ENCODE measurements at regions not wholly inside any gene's neighbourhood (a gene's known extent, or its start where the extent isn't known, plus 50 kb on each side); places are given as distances from the start of the nearest gene placed in this dataset.

- no peak for TF ChIP-seq CTCF (IDR thresholded peaks at IDR 0.05; ENCODE audit: unreplicated experiment)
- Mint-ChIP-seq H3K36me3 (ENCODE audit: insufficient read depth, unreplicated experiment) (no peaks in the 10 kb centered on the region), H3K4me1 (ENCODE audit: low read depth, unreplicated experiment) (no peaks in the 10 kb centered on the region), H3K9me3 (ENCODE audit: low read depth, unreplicated experiment) (no peaks in the 10 kb centered on the region), H3K27me3 (ENCODE audit: unreplicated experiment) (no peaks in the 10 kb centered on the region), H3K4me3 (ENCODE audit: low read depth, unreplicated experiment) (no peak overlapping the region), H3K27ac (ENCODE audit: unreplicated experiment) (no peak overlapping the region)
- CTCF ChIA-PET = no interaction called here
- intact Hi-C loops (cut with micrococcal nuclease; ENCODE audit: unreplicated experiment) = no loop called here
- no peak for DNase-seq
- BruUV-seq (replicated peaks) = no TSS peak
Measured at GRCh38 chr4:112793033-112793432, 156.1 kb downstream of the LARP7 start.

GRCh38 chr4:112800001-112800400, 163.1 kb downstream of the LARP7 start:
- intact Hi-C loops (cut with micrococcal nuclease; ENCODE audit: unreplicated experiment) = no loop called here
- BruUV-seq (replicated peaks) = no TSS peak
- no peak for TF ChIP-seq CTCF (IDR thresholded peaks at IDR 0.05; ENCODE audit: unreplicated experiment)
- CTCF ChIA-PET = no interaction called here
- peaks cover 7% of the 10 kb centered on the region for H3K4me1 Mint-ChIP-seq (ENCODE audit: low read depth, unreplicated experiment)
- H3K4me3 Mint-ChIP-seq (ENCODE audit: low read depth, unreplicated experiment) = no peak overlapping the region
- peaks cover 9% of the 10 kb centered on the region for H3K27me3 Mint-ChIP-seq (ENCODE audit: unreplicated experiment)
- H3K9me3 Mint-ChIP-seq (ENCODE audit: low read depth, unreplicated experiment) = no peaks in the 10 kb centered on the region
- H3K36me3 Mint-ChIP-seq (ENCODE audit: insufficient read depth, unreplicated experiment) = no peaks in the 10 kb centered on the region
- DNase-seq = no peak
- no peak overlapping the region for H3K27ac Mint-ChIP-seq (ENCODE audit: unreplicated experiment)

GRCh38 chr4:112801341-112801740, 164.4 kb downstream of the LARP7 start:
- intact Hi-C loops (cut with micrococcal nuclease; ENCODE audit: unreplicated experiment) = no loop called here
- CTCF ChIA-PET = interaction anchor here (0.6 kb wide), 1 partner anchor 18 kb away, joined by 3 read pairs; no protein-coding TSS in a partner anchor
- no peak for DNase-seq
- no peaks in the 10 kb centered on the region for H3K36me3 Mint-ChIP-seq (ENCODE audit: insufficient read depth, unreplicated experiment)
- H3K4me3 Mint-ChIP-seq (ENCODE audit: low read depth, unreplicated experiment) = no peak overlapping the region
- no peak overlapping the region for H3K27ac Mint-ChIP-seq (ENCODE audit: unreplicated experiment)
- peaks cover 9% of the 10 kb centered on the region for H3K27me3 Mint-ChIP-seq (ENCODE audit: unreplicated experiment)
- H3K4me1 Mint-ChIP-seq (ENCODE audit: low read depth, unreplicated experiment) = peaks cover 7% of the 10 kb centered on the region
- no TSS peak for BruUV-seq (replicated peaks)
- no peak for TF ChIP-seq CTCF (IDR thresholded peaks at IDR 0.05; ENCODE audit: unreplicated experiment)
- H3K9me3 Mint-ChIP-seq (ENCODE audit: low read depth, unreplicated experiment) = no peaks in the 10 kb centered on the region

GRCh38 chr4:112802780-112803179, 165.8 kb downstream of the LARP7 start:
- DNase-seq = no peak
- CTCF ChIA-PET = no interaction called here
- no peaks in the 10 kb centered on the region for H3K36me3 Mint-ChIP-seq (ENCODE audit: insufficient read depth, unreplicated experiment)
- no peaks in the 10 kb centered on the region for H3K9me3 Mint-ChIP-seq (ENCODE audit: low read depth, unreplicated experiment)
- no peak overlapping the region for H3K27ac Mint-ChIP-seq (ENCODE audit: unreplicated experiment)
- peaks cover 7% of the 10 kb centered on the region for H3K4me1 Mint-ChIP-seq (ENCODE audit: low read depth, unreplicated experiment)
- no peak overlapping the region for H3K4me3 Mint-ChIP-seq (ENCODE audit: low read depth, unreplicated experiment)
- no peak for TF ChIP-seq CTCF (IDR thresholded peaks at IDR 0.05; ENCODE audit: unreplicated experiment)
- H3K27me3 Mint-ChIP-seq (ENCODE audit: unreplicated experiment) = peaks cover 9% of the 10 kb centered on the region
- no TSS peak for BruUV-seq (replicated peaks)
- intact Hi-C loops (cut with micrococcal nuclease; ENCODE audit: unreplicated experiment) = no loop called here
